Keratinocyte (primary cell): ENCODE measurements at regions not wholly inside any gene's neighbourhood (a gene's known extent, or its start where the extent isn't known, plus 50 kb on each side); places are given as distances from the start of the nearest gene placed in this dataset.

Experiments used
- DNase-seq: peaks from one replicate; pipeline ENCODE4 v3.0.0-alpha.2; 2011; ENCODE audit warnings: low read depth, missing footprints, low spot score
- FAIRE-seq: peaks from 2 replicates; lab custom pipeline; 2011; peaks lifted over from hg19 to GRCh38; lab: Jason Lieb, UNC
- H2AFZ ChIP-seq: 2 replicates; pipeline ENCODE4 v1.6.0; 2012; ENCODE audit warnings: low read length, control low read depth, inconsistent platforms; ENCODE audit not compliant: control insufficient read depth
- H3K27ac ChIP-seq: 2 replicates; pipeline ENCODE4 v1.5.1; 2011; ENCODE audit warnings: low read length; ENCODE audit not compliant: control insufficient read depth, insufficient read depth
- H3K27me3 ChIP-seq: 3 replicates; pipeline ENCODE4 v1.6.0; 2011; ENCODE audit warnings: low read length; ENCODE audit not compliant: control insufficient read depth, insufficient read depth; ENCODE audit errors: extremely low read depth
- H3K36me3 ChIP-seq, 2 experiments: 2 replicates in 1 of 2; 3 replicates in 1 of 2; pipeline ENCODE4 v1.5.1; 2011; ENCODE audit warnings: low read length in 2 of 2, mild to moderate bottlenecking in 1 of 2; ENCODE audit not compliant: control insufficient read depth in 2 of 2, insufficient read depth in 2 of 2; ENCODE audit errors: extremely low read depth in 1 of 2
- H3K4me1 ChIP-seq: 3 replicates; pipeline ENCODE4 v1.5.1; 2011; ENCODE audit warnings: low read length; ENCODE audit not compliant: control insufficient read depth, insufficient read depth; ENCODE audit errors: extremely low read depth
- H3K4me2 ChIP-seq: 3 replicates; pipeline ENCODE4 v1.6.0; 2011; ENCODE audit warnings: low read depth, low read length; ENCODE audit not compliant: control insufficient read depth, insufficient read depth; ENCODE audit errors: extremely low read depth
- H3K4me3 ChIP-seq, 3 experiments: fragments of 200-600 bp in 1 of 3; sonication (generic) in 1 of 3; 2 replicates in 2 of 3; 3 replicates in 1 of 3; pipeline ENCODE4 v1.5.1; 2011 to 2016; ENCODE audit warnings: low read length in 3 of 3, mild to moderate bottlenecking in 3 of 3, control low read depth in 2 of 3, inconsistent platforms in 1 of 3, low read depth in 1 of 3, mixed read lengths in 1 of 3, mixed run types in 1 of 3, moderate library complexity in 1 of 3; ENCODE audit not compliant: control insufficient read depth in 2 of 3, insufficient read depth in 2 of 3; ENCODE audit errors: extremely low read depth in 1 of 3
- H3K79me2 ChIP-seq: 2 replicates; pipeline ENCODE4 v1.6.0; 2012; ENCODE audit warnings: low read length; ENCODE audit not compliant: control insufficient read depth, insufficient read depth
- H3K9ac ChIP-seq: 3 replicates; pipeline ENCODE4 v1.6.0; 2011; ENCODE audit warnings: low read length; ENCODE audit not compliant: control insufficient read depth, insufficient read depth; ENCODE audit errors: extremely low read depth
- H3K9me1 ChIP-seq: 3 replicates; pipeline ENCODE4 v1.6.0; 2011; ENCODE audit warnings: low read length; ENCODE audit not compliant: control insufficient read depth, insufficient read depth; ENCODE audit errors: extremely low read depth
- H3K9me3 ChIP-seq: 2 replicates; pipeline ENCODE4 v1.5.1; 2012; ENCODE audit warnings: low read depth, low read length; ENCODE audit not compliant: control insufficient read depth
- H4K20me1 ChIP-seq: 3 replicates; pipeline ENCODE4 v1.6.0; 2011; ENCODE audit warnings: low read length; ENCODE audit not compliant: control insufficient read depth, insufficient read depth; ENCODE audit errors: extremely low read depth
- EZH2 ChIP-seq: IDR thresholded peaks from one replicate; pipeline ENCODE4 v1.6.1; 2012; ENCODE audit warnings: inconsistent platforms, mild to moderate bottlenecking, low read length, moderate library complexity
- dilution Hi-C: fragments of 300-500 bp; cut with MboI; formaldehyde crosslinking; loops from one replicate; pipeline ENCODE4 v1.7.0; 2020; ENCODE audit warnings: low sequenced_read_pairs; ENCODE audit not compliant: extremely low pct_ligation_motif_present
- TF ChIP-seq, protein P1 (sequence below), 3 experiments: IDR thresholded peaks in 1 of 3; conservative IDR thresholded peaks in 1 of 3; optimal IDR thresholded peaks in 1 of 3; 2 replicates in 2 of 3; 3 replicates in 1 of 3; pipeline versions ENCODE3 to v1.5.1; 2011; ENCODE audit warnings: low read length in 3 of 3, mild to moderate bottlenecking in 3 of 3, moderate library complexity in 2 of 3, control low read depth in 1 of 3, inconsistent platforms in 1 of 3; ENCODE audit not compliant: insufficient read depth in 2 of 3; ENCODE audit errors: extremely low read depth in 1 of 3

GRCh38 chr13:37481011-37481884 is 117.3 kb downstream of the POSTN start:
- H4K20me1 ChIP-seq: no peaks in the 10 kb centered on the region
- H3K27ac ChIP-seq: no peak overlapping the region
- dilution Hi-C loops: no loop called here
- peaks cover 4% of the 10 kb centered on the region for H3K4me1 ChIP-seq
- no peak overlapping the region for H3K4me3 ChIP-seq
- no peaks in the 10 kb centered on the region for H3K36me3 ChIP-seq
- no peaks in the 10 kb centered on the region for H3K79me2 ChIP-seq
- FAIRE-seq: no peak
- no peaks in the 10 kb centered on the region for H3K27me3 ChIP-seq
- no peaks in the 10 kb centered on the region for H3K9me3 ChIP-seq
- TF ChIP-seq, protein P1, sequence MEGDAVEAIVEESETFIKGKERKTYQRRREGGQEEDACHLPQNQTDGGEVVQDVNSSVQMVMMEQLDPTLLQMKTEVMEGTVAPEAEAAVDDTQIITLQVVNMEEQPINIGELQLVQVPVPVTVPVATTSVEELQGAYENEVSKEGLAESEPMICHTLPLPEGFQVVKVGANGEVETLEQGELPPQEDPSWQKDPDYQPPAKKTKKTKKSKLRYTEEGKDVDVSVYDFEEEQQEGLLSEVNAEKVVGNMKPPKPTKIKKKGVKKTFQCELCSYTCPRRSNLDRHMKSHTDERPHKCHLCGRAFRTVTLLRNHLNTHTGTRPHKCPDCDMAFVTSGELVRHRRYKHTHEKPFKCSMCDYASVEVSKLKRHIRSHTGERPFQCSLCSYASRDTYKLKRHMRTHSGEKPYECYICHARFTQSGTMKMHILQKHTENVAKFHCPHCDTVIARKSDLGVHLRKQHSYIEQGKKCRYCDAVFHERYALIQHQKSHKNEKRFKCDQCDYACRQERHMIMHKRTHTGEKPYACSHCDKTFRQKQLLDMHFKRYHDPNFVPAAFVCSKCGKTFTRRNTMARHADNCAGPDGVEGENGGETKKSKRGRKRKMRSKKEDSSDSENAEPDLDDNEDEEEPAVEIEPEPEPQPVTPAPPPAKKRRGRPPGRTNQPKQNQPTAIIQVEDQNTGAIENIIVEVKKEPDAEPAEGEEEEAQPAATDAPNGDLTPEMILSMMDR (optimal IDR thresholded peaks at IDR 0.05 in 1 of 3, IDR thresholded peaks at IDR 0.05 in 1 of 3, conservative IDR thresholded peaks at IDR 0.05 in 1 of 3; ENCODE audit: extremely low read depth in 1 of 3, insufficient read depth in 2 of 3, low read length in 3 of 3): no peak
- no peak for TF ChIP-seq EZH2
- H3K9ac ChIP-seq: no peak overlapping the region
- H3K4me2 ChIP-seq: no peak overlapping the region
- no peaks in the 10 kb centered on the region for H3K9me1 ChIP-seq
- DNase-seq: no peak
- H2AFZ ChIP-seq: no peak overlapping the region

DNA sequence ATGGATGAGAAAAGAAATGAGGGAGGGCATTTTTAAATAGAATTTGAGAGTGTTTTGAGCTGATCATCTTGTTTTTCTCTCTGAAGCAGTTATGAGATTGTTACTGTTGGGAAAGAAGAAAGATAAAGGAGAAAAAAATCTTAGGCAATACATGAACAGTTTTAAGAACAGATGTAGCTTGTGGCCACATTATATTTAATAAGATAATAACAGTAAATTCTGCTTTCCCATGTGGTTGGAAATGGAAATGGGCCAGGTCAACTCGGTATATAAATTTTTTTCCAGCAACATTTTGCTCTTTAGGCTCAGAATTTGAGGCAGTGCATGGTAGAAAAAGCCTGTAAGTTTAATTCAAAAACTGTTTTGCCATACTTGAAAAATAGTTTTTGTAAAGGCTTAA is 118.7 kb downstream of the POSTN start:
- no peak for FAIRE-seq
- Histone ChIP-seq H3K9me1 (no peaks in the 10 kb centered on the region), H3K4me2 (no peak overlapping the region), H3K27me3 (no peaks in the 10 kb centered on the region), H3K4me1 (peaks cover 4% of the 10 kb centered on the region), H3K27ac (no peak overlapping the region), H3K36me3 (no peaks in the 10 kb centered on the region), H3K79me2 (no peaks in the 10 kb centered on the region), H2AFZ (no peak overlapping the region), H3K4me3 (no peak overlapping the region), H3K9me3 (no peaks in the 10 kb centered on the region), H4K20me1 (no peaks in the 10 kb centered on the region), H3K9ac (no peak overlapping the region)
- dilution Hi-C loops: no loop called here
- TF ChIP-seq EZH2: no peak
- TF ChIP-seq, protein P1 (optimal IDR thresholded peaks at IDR 0.05 in 1 of 3, IDR thresholded peaks at IDR 0.05 in 1 of 3, conservative IDR thresholded peaks at IDR 0.05 in 1 of 3; ENCODE audit: extremely low read depth in 1 of 3, insufficient read depth in 2 of 3, low read length in 3 of 3): no peak
- DNase-seq: no peak
